ACC112 (cell line): ENCODE measurements at regions not wholly inside any gene's neighbourhood (a gene's known extent, or its start where the extent isn't known, plus 50 kb on each side); places are given as distances from the start of the nearest gene placed in this dataset.
A peak's percentile ranks its signal among the peaks of the same experiment; 100 is the strongest.

Experiments used
- H2AFZ ChIP-seq: fragments of 200-600 bp; sonication (generic); one replicate; pipeline ENCODE4 v1.6.0; 2017; ENCODE audit warnings: antibody characterized with exemption, low read length; ENCODE audit not compliant: unreplicated experiment
- H3K27ac ChIP-seq: fragments of 200-600 bp; sonication (generic); 2 replicates; pipeline ENCODE4 v1.5.1; 2014; ENCODE audit warnings: low read depth, mild to moderate bottlenecking, antibody characterized with exemption, low read length, moderate library complexity
- H3K27me3 ChIP-seq: fragments of 200-600 bp; sonication (generic); 2 replicates; pipeline ENCODE4 v1.6.1; 2014; ENCODE audit warnings: mild to moderate bottlenecking, antibody characterized with exemption, low read length, moderate library complexity, mixed read lengths; ENCODE audit not compliant: insufficient read depth
- H3K36me3 ChIP-seq: fragments of 200-600 bp; sonication (generic); 2 replicates; pipeline ENCODE4 v1.6.1; 2016; ENCODE audit warnings: mild to moderate bottlenecking, antibody characterized with exemption, low read length, moderate library complexity, mixed read lengths; ENCODE audit not compliant: insufficient read depth
- H3K4me1 ChIP-seq: fragments of 200-600 bp; sonication (generic); one replicate; pipeline ENCODE4 v1.6.1; 2016; ENCODE audit warnings: low read length, mixed read lengths; ENCODE audit not compliant: insufficient read depth, unreplicated experiment, control insufficient read depth
- H3K4me3 ChIP-seq: fragments of 200-600 bp; sonication (generic); 2 replicates; pipeline ENCODE4 v1.5.1; 2014; ENCODE audit warnings: mild to moderate bottlenecking, low read depth, low read length
- H3K79me2 ChIP-seq: fragments of 200-600 bp; sonication (generic); one replicate; pipeline ENCODE4 v1.6.0; 2016; ENCODE audit warnings: low read length; ENCODE audit not compliant: control insufficient read depth, unreplicated experiment, insufficient read depth

DNA sequence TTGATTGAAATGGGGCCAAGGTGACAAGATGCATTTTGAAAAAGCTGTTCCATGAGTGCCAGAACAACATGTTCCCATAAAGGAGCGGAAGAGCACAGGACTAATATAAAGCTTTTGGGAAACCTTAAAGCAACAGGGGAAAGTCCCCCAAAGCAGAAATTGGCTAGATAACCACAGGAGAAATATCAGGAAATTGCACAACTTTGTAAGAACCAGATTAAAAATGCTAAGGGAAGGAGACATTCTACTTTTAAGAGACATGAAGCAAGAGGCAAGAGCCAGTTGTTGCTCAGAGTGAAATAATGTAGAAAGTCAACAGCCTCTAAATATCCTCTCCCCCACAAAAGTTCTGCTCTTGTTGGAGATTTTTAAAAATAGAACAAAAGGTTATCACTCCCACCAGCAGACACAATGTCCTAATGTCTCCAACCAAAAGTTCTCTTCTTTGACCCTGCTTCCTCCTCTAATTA is 85.2 kb upstream of the LNX1 start:
- H2AFZ ChIP-seq = peak overlapping the region; percentile 9
- peak overlapping the region; percentile 89 for H3K27ac ChIP-seq
- peaks cover 18% of the 10 kb centered on the region for H3K4me1 ChIP-seq
- H3K36me3 ChIP-seq = no peaks in the 10 kb centered on the region
- no peak overlapping the region for H3K4me3 ChIP-seq
- no peaks in the 10 kb centered on the region for H3K79me2 ChIP-seq
- H3K27me3 ChIP-seq = no peaks in the 10 kb centered on the region

- H3K4me3 ChIP-seq = no peak overlapping the region
- no peaks in the 10 kb centered on the region for H3K36me3 ChIP-seq
- peaks cover 18% of the 10 kb centered on the region for H3K4me1 ChIP-seq
- no peak overlapping the region for H3K27ac ChIP-seq
- no peaks in the 10 kb centered on the region for H3K79me2 ChIP-seq
- H2AFZ ChIP-seq = no peak overlapping the region
- no peaks in the 10 kb centered on the region for H3K27me3 ChIP-seq
Measured at GRCh38 chr4:53674903-53675302, 83.6 kb upstream of the LNX1 start.

- Histone ChIP-seq H2AFZ (no peak overlapping the region), H3K79me2 (no peaks in the 10 kb centered on the region), H3K27me3 (no peaks in the 10 kb centered on the region), H3K4me3 (no peak overlapping the region), H3K27ac (no peak overlapping the region), H3K36me3 (no peaks in the 10 kb centered on the region), H3K4me1 (peaks cover 18% of the 10 kb centered on the region)
Measured at GRCh38 chr4:53672873-53673272, 81.6 kb upstream of the LNX1 start.

- no peak overlapping the region for H3K27ac ChIP-seq
- H3K36me3 ChIP-seq = no peaks in the 10 kb centered on the region
- no peaks in the 10 kb centered on the region for H3K79me2 ChIP-seq
- peak overlapping the region; percentile 10 for H2AFZ ChIP-seq
- peaks cover 11% of the 10 kb centered on the region for H3K4me1 ChIP-seq
- no peaks in the 10 kb centered on the region for H3K27me3 ChIP-seq
- no peak overlapping the region for H3K4me3 ChIP-seq
Measured at GRCh38 chr4:53671757-53672156, 80.5 kb upstream of the LNX1 start.

GRCh38 chr4:53659737-53660136 is 68.5 kb upstream of the LNX1 start:
- Histone ChIP-seq H3K4me1 (peaks cover 14% of the 10 kb centered on the region), H3K36me3 (no peaks in the 10 kb centered on the region)

GRCh38 chr4:53659112-53659511 is 67.8 kb upstream of the LNX1 start:
- Histone ChIP-seq H3K27ac (no peak overlapping the region), H3K79me2 (no peaks in the 10 kb centered on the region), H2AFZ (no peak overlapping the region), H3K4me3 (no peak overlapping the region), H3K4me1 (peaks cover 20% of the 10 kb centered on the region), H3K36me3 (no peaks in the 10 kb centered on the region), H3K27me3 (no peaks in the 10 kb centered on the region)

More at GRCh38 chr4:53659737-53660136, 68.5 kb upstream of the LNX1 start:
- Histone ChIP-seq H2AFZ (no peak overlapping the region), H3K27ac (no peak overlapping the region), H3K27me3 (no peaks in the 10 kb centered on the region), H3K4me3 (no peak overlapping the region), H3K79me2 (no peaks in the 10 kb centered on the region)

GRCh38 chr4:53658029-53658428 is 66.7 kb upstream of the LNX1 start:
- H2AFZ ChIP-seq = no peak overlapping the region
- no peaks in the 10 kb centered on the region for H3K27me3 ChIP-seq
- no peak overlapping the region for H3K4me3 ChIP-seq
- H3K79me2 ChIP-seq = no peaks in the 10 kb centered on the region
- peaks cover 21% of the 10 kb centered on the region for H3K4me1 ChIP-seq
- no peak overlapping the region for H3K27ac ChIP-seq
- H3K36me3 ChIP-seq = no peaks in the 10 kb centered on the region

DNA sequence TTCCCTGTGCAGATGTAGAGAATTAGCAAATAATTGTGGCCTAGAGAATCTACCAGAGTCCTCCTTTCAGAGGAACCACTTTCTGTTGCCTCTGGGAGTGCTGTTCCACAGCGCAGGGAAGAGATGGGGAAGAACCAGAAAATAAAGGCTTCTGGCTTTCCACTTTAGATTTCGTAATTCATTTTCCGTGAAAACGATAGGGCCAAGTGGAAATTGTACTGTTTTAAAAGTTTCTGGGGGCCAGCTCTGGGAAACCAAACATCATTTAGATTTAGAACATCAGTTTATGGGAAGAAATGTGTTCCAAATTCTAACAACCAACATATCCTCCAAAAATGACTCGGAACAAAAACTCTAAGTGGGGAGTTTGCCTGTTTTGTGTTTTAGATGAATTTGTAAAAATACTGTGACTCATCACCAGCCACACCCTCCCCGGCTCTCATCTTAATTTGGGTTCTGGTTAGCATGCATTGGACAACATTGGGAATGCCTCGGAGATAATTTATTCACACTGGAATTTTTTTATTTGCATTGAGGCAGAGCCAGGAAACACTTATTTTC is 65.2 kb upstream of the LNX1 start:
- Histone ChIP-seq H3K36me3 (no peaks in the 10 kb centered on the region), H3K79me2 (no peaks in the 10 kb centered on the region), H3K27me3 (no peaks in the 10 kb centered on the region), H3K4me1 (peaks cover 21% of the 10 kb centered on the region), H3K4me3 (peak overlapping the region; percentile 47), H3K27ac (peak overlapping the region; percentile 84), H2AFZ (peak overlapping the region; percentile 64)

- H3K4me1 ChIP-seq = peaks cover 21% of the 10 kb centered on the region
- H3K79me2 ChIP-seq = no peaks in the 10 kb centered on the region
- H2AFZ ChIP-seq = peak overlapping the region; percentile 37
- H3K27ac ChIP-seq = no peak overlapping the region
- H3K36me3 ChIP-seq = no peaks in the 10 kb centered on the region
- no peaks in the 10 kb centered on the region for H3K27me3 ChIP-seq
- no peak overlapping the region for H3K4me3 ChIP-seq
Measured at GRCh38 chr4:53654300-53654758, 63.0 kb upstream of the LNX1 start.

DNA sequence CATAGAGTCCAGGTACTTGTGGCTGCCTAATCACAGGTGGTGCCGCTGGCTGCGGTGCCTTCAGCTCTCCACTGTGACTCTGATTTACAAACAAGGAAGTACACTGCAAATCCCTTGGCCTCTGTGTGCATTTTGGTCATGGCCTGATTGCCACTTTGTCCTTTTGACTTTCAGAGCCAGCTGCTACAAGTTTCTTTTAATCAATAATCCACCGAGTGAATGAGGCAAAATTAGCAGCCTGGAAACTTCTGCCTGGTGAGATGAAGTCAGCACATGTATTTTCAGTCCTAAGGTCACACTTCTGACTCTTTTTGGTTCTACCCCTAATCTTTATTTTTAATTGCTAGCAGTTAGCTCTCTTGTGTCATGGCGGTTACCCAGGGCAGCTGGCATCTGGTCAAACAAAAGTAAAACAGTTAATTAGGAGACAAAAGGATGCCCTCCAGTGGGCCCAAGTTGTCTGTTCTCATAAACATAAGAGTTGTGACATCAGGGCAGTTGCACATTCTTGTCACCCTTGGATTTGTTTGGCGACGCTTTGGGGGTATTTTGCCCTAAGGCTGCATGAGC is 62.3 kb upstream of the LNX1 start:
- Histone ChIP-seq H3K79me2 (no peaks in the 10 kb centered on the region), H3K36me3 (no peaks in the 10 kb centered on the region), H2AFZ (no peak overlapping the region), H3K4me1 (peaks cover 21% of the 10 kb centered on the region), H3K4me3 (no peak overlapping the region), H3K27me3 (no peaks in the 10 kb centered on the region), H3K27ac (no peak overlapping the region)

- no peaks in the 10 kb centered on the region for H3K79me2 ChIP-seq
- H2AFZ ChIP-seq = no peak overlapping the region
- peaks cover 14% of the 10 kb centered on the region for H3K4me1 ChIP-seq
- H3K27me3 ChIP-seq = no peaks in the 10 kb centered on the region
- H3K27ac ChIP-seq = no peak overlapping the region
- H3K36me3 ChIP-seq = no peaks in the 10 kb centered on the region
- H3K4me3 ChIP-seq = no peak overlapping the region
Measured at GRCh38 chr4:53651156-53651735, 60.0 kb upstream of the LNX1 start.
